Neural progenitor cell (in vitro differentiated cells): ENCODE measurements at regions not wholly inside any gene's neighbourhood (a gene's known extent, or its start where the extent isn't known, plus 50 kb on each side); places are given as distances from the start of the nearest gene placed in this dataset.
"Not testable (repeated sequence)": the region's sequence is repeated elsewhere in the genome, so short reads cannot be mapped to it uniquely, and the experiment has no call there.

ENCODE experiments used
- DNase-seq: peaks from one replicate; pipeline ENCODE4 v3.0.0-alpha.2; 2016; ENCODE audit warnings: low spot score
- H2AFZ ChIP-seq: fragments of 200-600 bp; sonication (generic); replicated peaks from 2 replicates; pipeline ENCODE4 v1.6.1; 2016; ENCODE audit warnings: antibody characterized with exemption
- H3F3A ChIP-seq: fragments of 200-600 bp; sonication (generic); 2 replicates; pipeline ENCODE4 v1.6.1; 2016; ENCODE audit warnings: antibody characterized with exemption, low read depth
- H3K27ac ChIP-seq: fragments of 200-600 bp; sonication (generic); 2 replicates; pipeline ENCODE4 v1.5.1; 2016; ENCODE audit warnings: mild to moderate bottlenecking
- H3K27me3 ChIP-seq: fragments of 200-600 bp; sonication (generic); 2 replicates; pipeline ENCODE4 v1.6.1; 2016; ENCODE audit warnings: mild to moderate bottlenecking, moderate library complexity
- H3K36me3 ChIP-seq: fragments of 200-600 bp; sonication (generic); 2 replicates; pipeline ENCODE4 v1.5.1; 2016
- H3K4me1 ChIP-seq: fragments of 200-600 bp; sonication (generic); 2 replicates; pipeline ENCODE4 v1.6.1; 2016; ENCODE audit warnings: mixed run types
- H3K4me2 ChIP-seq: fragments of 200-600 bp; sonication (generic); 2 replicates; pipeline ENCODE4 v1.6.1; 2016
- H3K4me3 ChIP-seq: fragments of 200-600 bp; sonication (generic); 2 replicates; pipeline ENCODE4 v1.5.1; 2016
- H3K79me2 ChIP-seq: fragments of 200-600 bp; sonication (generic); 2 replicates; pipeline ENCODE4 v1.6.1; 2016; ENCODE audit warnings: low read depth
- H3K9ac ChIP-seq: fragments of 200-600 bp; sonication (generic); 2 replicates; pipeline ENCODE4 v1.6.1; 2016
- H3K9me3 ChIP-seq: fragments of 200-600 bp; sonication (generic); 2 replicates; pipeline ENCODE4 v1.5.1; 2016; ENCODE audit warnings: low read depth
- H4K20me1 ChIP-seq: fragments of 200-600 bp; sonication (generic); 2 replicates; pipeline ENCODE4 v1.6.1; 2016; ENCODE audit warnings: low read depth
- H3K27ac Mint-ChIP-seq: 3 replicates; pipeline ENCODE4 v1.8.0; 2021; ENCODE audit warnings: mixed read lengths
- H3K27me3 Mint-ChIP-seq: 2 replicates; pipeline ENCODE4 v1.8.0; 2022; ENCODE audit warnings: low read depth, mild to moderate bottlenecking, inconsistent platforms, moderate library complexity, mixed read lengths; ENCODE audit not compliant: insufficient read depth
- H3K36me3 Mint-ChIP-seq: 3 replicates; pipeline ENCODE4 v1.8.0; 2021; ENCODE audit warnings: mixed read lengths
- H3K4me1 Mint-ChIP-seq: 3 replicates; pipeline ENCODE4 v1.8.0; 2021; ENCODE audit warnings: mixed read lengths
- H3K4me3 Mint-ChIP-seq: 3 replicates; pipeline ENCODE4 v1.8.0; 2021; ENCODE audit warnings: mild to moderate bottlenecking, moderate library complexity, mixed read lengths
- H3K9me3 Mint-ChIP-seq: 3 replicates; pipeline ENCODE4 v1.8.0; 2020; ENCODE audit warnings: mixed read lengths
- EZH2 ChIP-seq: fragments of 200-600 bp; sonication (generic); IDR thresholded peaks from 2 replicates; pipeline ENCODE4 v1.6.1; 2017; ENCODE audit warnings: antibody characterized with exemption, mild to moderate bottlenecking, moderate library complexity
- EZH2phosphoT487 ChIP-seq: fragments of 200-600 bp; sonication (generic); IDR thresholded peaks from 2 replicates; pipeline ENCODE4 v1.6.1; 2017; ENCODE audit warnings: antibody characterized with exemption
- TF ChIP-seq, protein P1 (sequence below): fragments of 200-600 bp; sonication (generic); IDR thresholded peaks from 2 replicates; pipeline ENCODE4 v1.5.1; 2017; ENCODE audit warnings: antibody characterized with exemption, mild to moderate bottlenecking

GRCh38 chr12:118541071-118541470 lies 164.7 kb downstream of the SUDS3 start:
- Histone ChIP-seq H3K36me3 (no peaks in the 10 kb centered on the region), H3K4me1 (peaks cover 4% of the 10 kb centered on the region), H3K27me3 (no peaks in the 10 kb centered on the region), H3K9me3 (no peaks in the 10 kb centered on the region), H3K9ac (no peak overlapping the region), H3K4me2 (no peak overlapping the region), H4K20me1 (no peaks in the 10 kb centered on the region), H2AFZ (no peak overlapping the region), H3K27ac (no peak overlapping the region), H3K79me2 (no peaks in the 10 kb centered on the region), H3F3A (no peaks in the 10 kb centered on the region), H3K4me3 (no peak overlapping the region)
- Mint-ChIP-seq H3K27me3 (peaks cover 10% of the 10 kb centered on the region), H3K4me3 (no peak overlapping the region), H3K9me3 (no peaks in the 10 kb centered on the region), H3K36me3 (no peaks in the 10 kb centered on the region), H3K27ac (no peak overlapping the region), H3K4me1 (peaks cover 20% of the 10 kb centered on the region)
- TF ChIP-seq EZH2, result no peak
- TF ChIP-seq EZH2phosphoT487, result no peak
- TF ChIP-seq, protein P1, sequence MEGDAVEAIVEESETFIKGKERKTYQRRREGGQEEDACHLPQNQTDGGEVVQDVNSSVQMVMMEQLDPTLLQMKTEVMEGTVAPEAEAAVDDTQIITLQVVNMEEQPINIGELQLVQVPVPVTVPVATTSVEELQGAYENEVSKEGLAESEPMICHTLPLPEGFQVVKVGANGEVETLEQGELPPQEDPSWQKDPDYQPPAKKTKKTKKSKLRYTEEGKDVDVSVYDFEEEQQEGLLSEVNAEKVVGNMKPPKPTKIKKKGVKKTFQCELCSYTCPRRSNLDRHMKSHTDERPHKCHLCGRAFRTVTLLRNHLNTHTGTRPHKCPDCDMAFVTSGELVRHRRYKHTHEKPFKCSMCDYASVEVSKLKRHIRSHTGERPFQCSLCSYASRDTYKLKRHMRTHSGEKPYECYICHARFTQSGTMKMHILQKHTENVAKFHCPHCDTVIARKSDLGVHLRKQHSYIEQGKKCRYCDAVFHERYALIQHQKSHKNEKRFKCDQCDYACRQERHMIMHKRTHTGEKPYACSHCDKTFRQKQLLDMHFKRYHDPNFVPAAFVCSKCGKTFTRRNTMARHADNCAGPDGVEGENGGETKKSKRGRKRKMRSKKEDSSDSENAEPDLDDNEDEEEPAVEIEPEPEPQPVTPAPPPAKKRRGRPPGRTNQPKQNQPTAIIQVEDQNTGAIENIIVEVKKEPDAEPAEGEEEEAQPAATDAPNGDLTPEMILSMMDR, result no peak
- DNase-seq, result no peak

- no peak overlapping the region for H3K4me3 ChIP-seq
- TF ChIP-seq, protein P1, result no peak
- TF ChIP-seq EZH2, result no peak
- TF ChIP-seq EZH2phosphoT487, result no peak
- H3K36me3 ChIP-seq, result no peaks in the 10 kb centered on the region
- no peak overlapping the region for H3K4me3 Mint-ChIP-seq
- H3K27me3 ChIP-seq, result no peaks in the 10 kb centered on the region
- H3K9me3 Mint-ChIP-seq, result peaks cover under 1% of the 10 kb centered on the region
- no peak overlapping the region for H3K27ac Mint-ChIP-seq
- peaks cover 13% of the 10 kb centered on the region for H3K4me1 Mint-ChIP-seq
- no peaks in the 10 kb centered on the region for H4K20me1 ChIP-seq
- H3K9ac ChIP-seq, result no peak overlapping the region
- no peak overlapping the region for H3K4me2 ChIP-seq
- H3K27ac ChIP-seq, result no peak overlapping the region
- no peak overlapping the region for H2AFZ ChIP-seq
- H3K4me1 ChIP-seq, result peaks cover 4% of the 10 kb centered on the region
- H3K36me3 Mint-ChIP-seq, result no peaks in the 10 kb centered on the region
- no peaks in the 10 kb centered on the region for H3F3A ChIP-seq
- no peaks in the 10 kb centered on the region for H3K79me2 ChIP-seq
- H3K9me3 ChIP-seq, result no peaks in the 10 kb centered on the region
- DNase-seq, result no peak
- H3K27me3 Mint-ChIP-seq, result peaks cover 10% of the 10 kb centered on the region
These were observed 165.6 kb downstream of the SUDS3 start for GRCh38 chr12:118541934-118542333.

- no peak overlapping the region for H3K27ac Mint-ChIP-seq
- no peak for DNase-seq
- H3K36me3 ChIP-seq, result no peaks in the 10 kb centered on the region
- H4K20me1 ChIP-seq, result no peaks in the 10 kb centered on the region
- H3K4me1 ChIP-seq, result no peaks in the 10 kb centered on the region
- no peaks in the 10 kb centered on the region for H3K36me3 Mint-ChIP-seq
- H3K79me2 ChIP-seq, result no peaks in the 10 kb centered on the region
- no peaks in the 10 kb centered on the region for H3F3A ChIP-seq
- H3K4me3 Mint-ChIP-seq, result no peak overlapping the region
- no peak overlapping the region for H3K4me3 ChIP-seq
- no peak overlapping the region for H2AFZ ChIP-seq
- H3K27me3 ChIP-seq, result no peaks in the 10 kb centered on the region
- no peak overlapping the region for H3K9ac ChIP-seq
- H3K9me3 Mint-ChIP-seq, result peaks cover 5% of the 10 kb centered on the region
- H3K4me2 ChIP-seq, result no peak overlapping the region
- no peaks in the 10 kb centered on the region for H3K9me3 ChIP-seq
- H3K27ac ChIP-seq, result no peak overlapping the region
- peaks cover 6% of the 10 kb centered on the region for H3K4me1 Mint-ChIP-seq
- TF ChIP-seq, protein P1, result no peak
- TF ChIP-seq EZH2, result no peak
- TF ChIP-seq EZH2phosphoT487, result no peak
- peaks cover 7% of the 10 kb centered on the region for H3K27me3 Mint-ChIP-seq
These were observed 167.3 kb downstream of the SUDS3 start for GRCh38 chr12:118543651-118544050.

GRCh38 chr12:118544569-118544968 lies 168.2 kb downstream of the SUDS3 start:
- no peaks in the 10 kb centered on the region for H3K4me1 ChIP-seq
- H3K4me2 ChIP-seq, result no peak overlapping the region
- no peaks in the 10 kb centered on the region for H3K36me3 ChIP-seq
- TF ChIP-seq, protein P1, result no peak
- no peak for TF ChIP-seq EZH2
- no peak for TF ChIP-seq EZH2phosphoT487
- no peak for DNase-seq
- peaks cover 7% of the 10 kb centered on the region for H3K27me3 Mint-ChIP-seq
- no peak overlapping the region for H3K27ac Mint-ChIP-seq
- H2AFZ ChIP-seq, result no peak overlapping the region
- H3K9ac ChIP-seq, result no peak overlapping the region
- H3K36me3 Mint-ChIP-seq, result no peaks in the 10 kb centered on the region
- no peaks in the 10 kb centered on the region for H3K79me2 ChIP-seq
- H3K9me3 Mint-ChIP-seq, result peaks cover 5% of the 10 kb centered on the region
- H3K4me3 Mint-ChIP-seq, result no peak overlapping the region
- H3F3A ChIP-seq, result no peaks in the 10 kb centered on the region
- H3K27me3 ChIP-seq, result no peaks in the 10 kb centered on the region
- H4K20me1 ChIP-seq, result no peaks in the 10 kb centered on the region
- H3K4me1 Mint-ChIP-seq, result peaks cover 10% of the 10 kb centered on the region
- no peak overlapping the region for H3K4me3 ChIP-seq
- no peak overlapping the region for H3K27ac ChIP-seq
- no peaks in the 10 kb centered on the region for H3K9me3 ChIP-seq

DNA sequence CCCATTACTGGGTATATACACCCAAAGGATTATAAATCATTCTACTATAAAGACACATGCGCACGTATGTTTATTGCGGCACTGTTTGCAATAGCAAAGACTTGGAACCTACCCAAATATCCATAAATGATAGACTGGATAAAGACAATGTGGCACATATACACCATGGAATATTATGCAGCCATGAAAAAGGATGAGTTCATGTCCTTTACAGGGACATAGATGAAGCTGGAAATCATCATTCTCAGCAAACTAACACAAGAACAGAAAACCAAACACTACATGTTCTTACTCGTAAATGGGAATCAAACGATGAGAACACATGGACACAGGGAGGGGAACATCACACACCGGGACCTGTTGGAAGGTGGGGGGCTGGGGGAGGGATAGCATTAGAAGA lies 171.3 kb downstream of the SUDS3 start:
- H3K4me2 ChIP-seq, H3K4me1 Mint-ChIP-seq, H3K79me2 ChIP-seq, H3K36me3 Mint-ChIP-seq, H3F3A ChIP-seq, H3K27ac Mint-ChIP-seq, DNase-seq, H3K9me3 ChIP-seq, H3K4me3 Mint-ChIP-seq, H3K4me1 ChIP-seq, H3K9ac ChIP-seq, H3K36me3 ChIP-seq, H4K20me1 ChIP-seq, H3K27ac ChIP-seq, H3K4me3 ChIP-seq, H3K9me3 Mint-ChIP-seq, H2AFZ ChIP-seq, H3K27me3 ChIP-seq, H3K27me3 Mint-ChIP-seq: not testable (repeated sequence)
